HG03045 (cell line): ENCODE measurements at regions not wholly inside any gene's neighbourhood (a gene's known extent, or its start where the extent isn't known, plus 50 kb on each side); places are given as distances from the start of the nearest gene placed in this dataset.
"Not testable (repeated sequence)": the region's sequence is repeated elsewhere in the genome, so short reads cannot be mapped to it uniquely, and the experiment has no call there.

Experiments used
- ATAC-seq: cut with Tn5 transposase; IDR thresholded peaks from one replicate; pipeline ENCODE4 v1.9.1; 2021; ENCODE audit warnings: mild to moderate bottlenecking, moderate library complexity; ENCODE audit not compliant: unreplicated experiment

DNA sequence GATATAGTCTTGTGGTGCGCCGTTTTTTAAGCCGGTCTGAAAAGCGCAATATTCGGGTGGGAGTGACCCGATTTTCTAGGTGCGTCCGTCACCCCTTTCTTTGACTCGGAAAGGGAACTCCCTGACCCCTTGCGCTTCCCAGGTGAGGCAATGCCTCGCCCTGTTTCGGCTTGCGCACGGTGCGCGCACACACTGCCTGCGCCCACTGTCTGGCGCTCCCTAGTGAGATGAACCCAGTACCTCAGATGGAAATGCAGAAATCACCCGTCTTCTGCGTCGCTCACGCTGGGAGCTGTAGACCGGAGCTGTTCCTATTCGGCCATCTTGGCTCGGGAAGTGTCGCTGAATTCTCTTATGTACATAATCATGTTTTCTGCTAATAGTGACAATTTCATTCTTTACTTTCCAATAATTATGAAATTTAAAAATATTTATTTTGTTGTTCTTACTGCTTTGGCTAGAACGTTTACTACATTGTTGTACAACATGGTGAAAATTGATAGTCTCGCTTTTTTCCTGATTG, 61.2 kb upstream of the MINDY3 start:
- not testable (repeated sequence) for ATAC-seq

DNA sequence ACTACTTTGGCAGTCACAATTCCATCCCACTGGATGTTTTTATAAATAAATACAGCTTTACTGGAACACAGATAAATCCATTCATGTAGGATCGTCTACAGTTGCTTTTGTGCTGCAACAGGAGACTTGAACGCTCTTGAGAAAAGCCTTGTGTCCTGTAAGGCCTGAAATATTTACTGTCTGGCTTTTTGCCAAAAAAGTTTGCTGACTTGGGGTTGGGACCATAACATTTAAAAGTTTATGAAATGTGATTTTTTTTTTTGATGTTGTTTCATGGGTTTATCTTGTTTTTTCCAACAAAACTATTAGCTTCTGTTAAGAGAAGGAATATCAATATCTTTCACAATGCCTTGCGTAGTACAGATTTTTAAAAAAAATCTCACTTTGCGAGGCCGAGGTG, 71.1 kb upstream of the MINDY3 start:
- no peak for ATAC-seq

DNA sequence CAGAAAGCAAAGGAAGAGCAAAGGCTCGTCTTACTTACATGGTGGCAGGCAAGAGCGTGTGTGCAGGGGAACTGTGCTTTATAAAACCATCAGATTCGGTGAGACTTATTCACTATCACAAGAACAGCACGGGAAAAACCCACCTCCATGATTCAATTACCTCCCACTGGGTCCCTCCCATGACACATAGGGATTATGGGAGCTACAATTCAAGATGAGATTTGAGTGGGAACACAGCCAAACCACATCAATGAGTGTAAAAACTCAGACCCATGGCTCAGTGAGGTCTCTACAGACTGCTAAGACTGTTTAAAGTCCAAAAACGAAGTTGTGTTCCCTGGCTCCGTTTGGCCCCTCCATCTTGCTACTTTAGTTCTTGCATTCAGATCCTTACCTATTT, 79.2 kb upstream of the MINDY3 start:
- ATAC-seq, result not testable (repeated sequence)

DNA sequence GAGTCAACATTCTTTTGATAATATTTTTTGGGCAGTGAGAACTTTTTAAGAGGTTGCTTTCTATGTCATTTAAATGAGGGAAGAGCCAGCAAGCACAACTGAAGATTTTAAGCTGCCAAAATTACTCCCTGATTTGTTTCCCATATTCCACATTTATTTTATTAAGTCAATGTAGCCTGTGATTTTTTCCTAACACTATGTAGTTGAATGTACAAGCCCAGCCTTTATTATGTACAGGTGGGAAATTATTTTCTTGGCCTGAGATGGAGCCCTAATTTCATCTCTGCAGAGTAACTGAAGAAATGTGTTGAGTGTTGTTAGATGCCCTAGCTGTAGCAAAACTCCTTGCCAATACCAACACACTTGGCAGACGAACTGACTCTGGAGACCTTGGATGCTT, 83.1 kb upstream of the MINDY3 start:
- ATAC-seq, result no peak

DNA sequence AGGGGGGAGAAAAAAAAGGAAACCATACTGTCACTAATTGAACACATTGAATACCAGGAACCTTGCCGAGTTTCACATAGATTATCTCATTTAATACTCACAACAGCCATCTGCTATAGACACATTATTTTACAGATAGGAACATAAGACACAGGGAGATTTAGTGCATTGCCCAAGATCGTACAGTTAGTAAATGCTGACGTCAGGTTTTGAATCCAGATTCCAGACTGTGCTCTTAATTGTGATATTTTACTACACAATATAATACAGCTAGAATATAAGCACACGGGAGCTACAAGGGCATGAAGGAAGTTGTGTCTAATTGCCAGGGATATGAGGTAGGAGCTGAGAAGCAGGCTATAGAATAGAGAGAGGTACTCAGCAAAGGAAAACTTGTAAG, 93.9 kb upstream of the MINDY3 start:
- no peak for ATAC-seq

DNA sequence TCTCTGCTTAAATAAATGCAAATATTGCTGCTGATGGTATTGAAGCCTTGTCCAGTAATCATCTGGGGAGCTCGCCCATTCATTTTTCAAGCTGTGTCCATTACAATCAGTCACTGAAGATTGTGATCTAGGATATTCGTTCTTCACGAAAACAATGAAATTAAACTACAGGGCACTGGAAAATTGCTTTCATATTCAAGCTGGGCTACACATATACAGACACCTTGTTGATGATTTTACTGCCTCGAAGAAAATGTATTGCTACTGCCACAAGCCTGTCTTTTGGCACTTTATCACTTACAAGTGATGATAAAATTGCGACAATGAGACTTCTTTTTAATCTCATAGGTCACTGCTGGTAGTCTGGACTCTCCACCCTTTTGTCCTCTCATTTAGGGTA, 100.0 kb upstream of the MINDY3 start:
- no peak for ATAC-seq

DNA sequence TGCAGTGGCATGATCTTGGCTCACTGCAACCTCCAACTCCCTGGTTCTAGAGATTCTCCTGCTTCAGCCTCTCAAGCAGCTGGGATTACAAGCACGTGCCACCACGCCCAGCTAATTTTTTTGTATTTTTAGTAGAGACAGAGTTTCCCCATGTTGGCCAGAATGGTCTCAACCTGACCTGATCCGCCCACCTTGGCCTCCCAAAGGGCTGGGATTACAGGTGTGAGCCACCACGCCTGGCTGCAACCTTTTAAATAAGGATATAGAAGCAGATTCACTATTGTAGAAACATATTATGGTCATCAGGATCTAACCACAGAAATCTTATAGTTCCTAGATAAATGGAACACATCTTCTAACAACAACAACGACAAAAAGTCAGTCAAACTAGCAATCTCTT, 112.4 kb upstream of the MINDY3 start:
- not testable (repeated sequence) for ATAC-seq

DNA sequence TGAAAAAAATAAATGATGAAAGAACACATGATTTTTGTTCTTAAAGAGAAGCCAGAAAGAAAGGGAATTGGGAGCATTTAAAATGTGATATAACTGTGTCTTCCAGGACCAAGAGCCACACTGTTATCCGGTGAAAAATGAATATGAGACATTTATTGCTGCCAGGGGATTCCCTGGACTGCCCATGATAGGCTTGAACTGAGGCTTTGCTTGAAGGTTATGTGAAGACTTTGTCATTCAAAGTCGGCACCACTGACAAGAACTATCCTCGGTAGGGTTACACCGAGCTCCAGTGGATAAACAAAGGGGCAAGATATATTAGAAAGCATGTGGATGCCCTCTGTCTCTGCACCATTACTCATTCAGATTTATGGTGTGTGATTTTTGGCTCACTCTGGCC, 125.4 kb upstream of the MINDY3 start:
- ATAC-seq, result no peak

DNA sequence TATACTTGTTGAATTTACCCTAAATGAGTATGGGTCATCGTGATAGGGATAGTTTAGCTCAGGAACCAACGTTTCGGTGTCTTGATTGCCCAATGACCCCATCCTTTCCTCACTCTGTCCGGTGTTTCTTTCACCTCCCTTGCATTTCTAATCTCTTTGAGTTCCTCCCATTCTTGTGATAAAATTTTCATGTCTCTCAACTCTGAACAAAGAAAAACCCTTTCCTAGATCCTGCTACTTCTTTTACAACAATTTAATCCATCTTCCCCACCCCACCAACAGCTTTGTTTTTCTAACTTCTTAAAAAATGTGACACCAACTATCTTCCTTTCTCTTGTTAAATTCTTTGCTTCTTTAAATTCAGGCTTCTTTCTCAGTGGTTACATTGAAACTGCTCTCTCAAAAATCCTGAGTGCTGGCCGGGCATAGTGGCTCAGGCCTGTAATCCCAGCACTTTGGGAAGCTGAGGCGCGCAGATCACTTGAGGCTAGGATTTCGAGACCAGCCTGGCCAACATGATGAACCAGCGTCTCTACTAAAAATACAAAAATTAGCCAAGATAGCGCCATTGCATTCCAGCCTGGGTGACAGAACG, 130.3 kb upstream of the MINDY3 start:
- no peak for ATAC-seq

DNA sequence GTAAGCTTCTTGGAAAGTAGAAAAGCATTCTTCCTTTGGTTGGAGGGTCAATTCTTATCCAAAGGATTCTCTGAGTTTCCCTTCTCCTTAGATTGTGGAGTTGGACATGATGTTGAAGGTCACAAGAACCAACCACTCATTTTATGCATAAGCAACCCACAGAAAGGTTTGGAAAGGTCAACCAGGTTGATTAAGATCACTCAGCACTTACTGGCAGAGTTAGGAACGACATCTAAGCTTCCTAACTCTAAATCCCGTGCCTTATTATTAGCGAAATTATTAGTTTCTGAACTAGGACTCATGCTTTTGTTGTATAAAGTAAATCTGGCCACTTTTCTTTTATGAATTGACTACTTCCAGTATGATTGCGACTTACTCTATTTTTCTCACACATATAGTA, 137.0 kb upstream of the MINDY3 start:
- no peak for ATAC-seq

DNA sequence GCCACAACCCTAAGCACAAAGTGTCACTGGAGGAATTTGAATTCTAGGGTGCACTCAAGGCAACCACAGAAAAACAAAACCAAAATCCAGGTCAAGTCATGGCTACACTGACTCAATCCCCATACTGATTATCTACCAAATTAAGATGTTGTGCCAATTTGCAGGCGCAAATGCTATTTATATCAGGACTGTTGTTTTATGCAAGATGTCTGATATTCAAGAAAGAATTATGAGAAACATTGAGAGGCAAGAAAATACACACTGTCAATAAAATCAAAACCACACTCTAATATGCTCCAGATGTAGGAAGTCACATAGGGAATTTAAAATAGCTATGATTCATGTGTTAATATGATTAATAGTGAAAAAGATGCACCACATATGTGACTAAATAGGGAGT, 141.3 kb upstream of the MINDY3 start:
- ATAC-seq, result no peak

DNA sequence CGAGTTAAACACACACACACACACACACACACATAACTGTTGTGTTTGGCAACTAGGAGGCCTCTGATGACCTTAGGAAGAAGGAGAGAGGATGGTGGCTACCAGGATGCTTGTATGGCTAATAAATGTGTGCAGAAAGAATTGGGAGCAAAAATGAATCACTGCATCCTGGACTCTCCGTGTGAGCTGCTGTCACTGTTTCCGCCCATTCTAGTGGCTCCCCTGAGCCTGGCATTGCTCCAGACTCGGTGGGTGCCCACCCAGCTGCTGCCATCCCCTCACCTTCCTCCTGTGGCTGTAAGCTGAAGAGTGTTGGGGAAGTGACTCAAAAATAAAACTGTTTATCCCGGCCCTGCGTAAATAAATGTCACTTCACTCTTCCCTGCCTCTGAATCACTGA, 149.5 kb upstream of the MINDY3 start:
- ATAC-seq, result no peak

DNA sequence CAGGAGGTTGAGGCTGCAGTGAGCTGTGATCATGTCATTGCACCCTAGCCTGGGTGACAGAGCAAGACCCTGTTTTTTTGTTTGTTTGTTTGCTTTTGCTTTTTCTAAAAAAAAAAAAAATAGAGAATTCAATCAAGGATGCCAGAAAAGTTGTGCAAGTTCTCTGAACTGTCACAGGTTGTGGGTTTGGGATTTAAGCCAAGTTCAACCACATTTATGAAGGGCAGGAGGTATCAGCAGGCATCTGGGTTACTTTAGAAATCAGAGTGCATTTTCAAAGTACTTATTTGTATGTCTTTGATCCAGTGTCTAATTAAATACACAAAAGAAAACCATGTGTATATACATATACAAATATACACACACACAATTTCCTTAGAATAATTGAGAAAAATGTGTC, 151.2 kb upstream of the MINDY3 start:
- no peak for ATAC-seq

DNA sequence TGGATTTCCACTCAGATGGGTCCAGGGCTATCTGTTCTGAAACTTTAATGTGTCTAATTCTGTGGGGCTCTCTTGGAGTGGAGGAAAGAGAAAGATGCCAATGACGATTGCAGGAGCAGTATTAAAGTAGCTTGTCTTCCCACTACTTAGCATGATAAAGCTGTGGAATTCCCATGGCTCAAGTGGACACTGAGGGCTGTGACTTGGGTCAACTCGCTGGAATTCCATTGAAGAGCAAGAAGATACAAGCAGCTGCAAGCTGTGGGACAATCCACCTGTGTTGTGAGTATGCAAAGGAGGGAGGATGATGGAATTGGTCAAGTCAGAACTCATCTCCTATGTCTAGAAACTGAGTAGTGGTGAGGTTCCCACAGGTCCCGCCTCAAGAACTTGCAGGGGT, 154.2 kb upstream of the MINDY3 start:
- no peak for ATAC-seq

DNA sequence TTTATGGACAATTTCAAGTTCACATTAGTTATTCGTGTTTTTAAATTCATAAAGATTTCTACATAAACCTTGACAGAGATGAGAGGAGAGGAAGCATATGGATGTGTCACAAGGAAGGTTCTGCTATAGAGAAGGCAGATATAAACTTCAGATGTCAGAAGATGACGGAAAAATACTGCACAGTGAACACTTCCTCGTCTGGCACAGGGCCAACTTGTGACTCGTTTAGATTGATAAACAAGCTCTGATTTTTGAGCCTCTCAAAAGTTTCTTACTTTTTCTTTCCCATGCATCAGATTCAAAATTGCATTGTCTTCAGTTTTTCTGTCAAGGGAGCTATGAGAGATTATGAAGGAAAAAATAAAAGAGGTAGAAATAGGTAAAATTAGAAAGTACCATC, 156.4 kb upstream of the MINDY3 start:
- no peak for ATAC-seq

DNA sequence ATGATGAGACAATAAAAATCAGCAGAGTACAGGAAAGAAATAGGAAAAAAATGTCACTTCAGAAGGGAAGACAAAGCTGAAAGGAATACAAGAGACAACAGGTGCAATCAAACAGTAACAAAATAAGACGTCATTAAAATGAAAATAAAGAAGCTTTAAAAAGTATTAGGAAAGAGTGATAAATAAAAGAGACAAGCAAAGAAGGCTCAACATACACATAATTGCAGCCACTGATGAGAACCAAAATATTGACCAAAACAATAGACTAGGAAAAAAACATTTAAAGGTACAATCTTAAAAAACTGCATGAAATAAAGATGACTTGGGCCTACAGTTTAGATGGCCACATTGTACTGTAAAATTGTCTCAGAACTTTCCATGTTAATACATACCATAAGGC, 160.5 kb upstream of the MINDY3 start:
- ATAC-seq, result no peak

DNA sequence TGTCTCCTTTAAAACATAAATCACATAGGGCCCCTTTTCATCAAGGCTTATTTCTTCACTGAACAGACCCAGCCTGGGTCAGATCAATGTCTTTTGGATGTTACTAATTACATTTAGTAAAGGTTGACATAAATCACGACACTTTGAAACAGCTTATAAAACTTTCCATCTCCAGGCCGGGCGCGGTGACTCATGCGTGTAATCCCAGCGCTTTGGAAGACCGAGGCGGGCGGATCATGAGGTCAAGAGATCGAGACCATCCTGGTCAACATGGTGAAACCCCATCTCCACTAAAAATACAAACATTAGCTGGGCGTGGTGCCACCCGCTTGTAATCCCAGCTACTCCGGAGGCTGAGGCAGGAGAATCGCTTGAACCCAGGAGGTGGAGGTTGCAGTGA, 166.5 kb upstream of the MINDY3 start:
- not testable (repeated sequence) for ATAC-seq

DNA sequence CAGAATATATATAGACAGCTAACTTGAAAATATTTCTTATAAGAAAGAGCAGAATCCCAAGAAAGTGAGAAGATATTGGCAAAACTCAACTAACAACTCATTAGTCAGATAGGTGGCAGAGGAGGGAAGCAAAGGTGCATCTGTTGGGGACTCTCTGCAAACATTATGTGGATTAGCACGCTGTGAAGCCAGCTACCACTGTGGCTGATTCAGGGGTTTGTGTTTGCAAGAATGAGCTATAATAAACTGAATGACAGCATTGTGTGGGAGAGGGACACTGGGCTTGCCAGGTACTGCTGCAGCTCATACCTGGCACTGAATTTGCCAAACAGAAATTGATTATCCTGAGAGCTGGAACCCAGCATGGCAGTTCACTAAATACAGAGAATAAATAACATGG, 170.3 kb upstream of the MINDY3 start:
- ATAC-seq, result no peak

DNA sequence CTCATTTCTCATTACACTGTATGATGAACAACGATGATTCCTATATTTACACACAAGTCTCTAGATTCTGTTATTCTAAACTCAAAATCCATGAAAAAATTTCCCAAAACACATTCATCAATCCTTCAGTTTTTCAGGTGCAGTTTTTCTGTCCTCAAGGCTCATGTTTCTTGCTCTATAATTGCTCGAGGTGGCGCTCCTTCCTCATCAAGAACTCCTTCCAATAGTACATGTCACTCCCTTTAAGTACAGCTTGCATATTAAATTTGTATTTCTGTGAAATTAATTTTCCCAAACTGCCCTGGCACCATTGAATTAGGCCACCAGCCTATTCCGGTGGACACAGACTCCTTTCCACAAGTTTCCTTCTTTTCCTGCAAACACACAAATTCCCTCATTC, 188.7 kb upstream of the MINDY3 start:
- no peak for ATAC-seq

DNA sequence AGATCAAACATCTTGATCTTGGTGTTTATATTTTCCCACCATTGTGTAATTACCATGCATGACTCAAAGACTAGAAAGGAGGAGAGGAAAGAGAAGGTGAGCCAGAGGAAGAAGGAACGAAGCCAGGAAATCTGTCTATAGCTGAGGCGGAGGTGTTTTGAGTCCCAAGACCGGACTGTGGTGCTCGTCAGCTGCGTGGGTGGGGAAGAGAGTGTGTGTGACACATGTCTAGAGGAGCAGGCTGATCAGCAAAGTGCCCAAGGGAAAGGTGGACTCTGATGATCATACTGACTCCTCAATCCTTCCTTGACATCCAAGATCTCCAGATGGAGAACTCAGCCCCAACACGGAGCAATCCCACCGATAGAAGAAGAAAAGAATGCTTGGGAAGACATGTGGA, 189.5 kb upstream of the MINDY3 start:
- no peak for ATAC-seq

DNA sequence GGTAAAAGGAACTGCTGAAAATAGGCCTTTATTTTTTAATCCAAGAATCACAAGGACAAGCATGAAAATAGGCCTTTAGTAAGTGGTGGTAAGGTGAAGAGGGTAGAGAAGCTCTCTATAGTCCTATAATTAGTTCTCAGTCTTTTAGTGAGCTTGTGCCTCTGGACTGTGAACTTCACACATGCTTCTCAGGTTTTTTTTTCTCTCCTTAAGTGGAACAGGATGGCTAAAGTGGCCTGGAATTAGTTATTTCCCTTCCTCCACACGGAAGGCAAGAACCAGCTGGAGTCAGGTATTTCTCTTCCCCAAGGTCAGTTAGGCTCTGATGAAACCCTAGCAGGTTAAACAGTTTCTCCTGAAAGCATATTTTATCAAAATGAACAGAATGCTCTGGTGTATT, 203.0 kb upstream of the MINDY3 start:
- no peak for ATAC-seq

DNA sequence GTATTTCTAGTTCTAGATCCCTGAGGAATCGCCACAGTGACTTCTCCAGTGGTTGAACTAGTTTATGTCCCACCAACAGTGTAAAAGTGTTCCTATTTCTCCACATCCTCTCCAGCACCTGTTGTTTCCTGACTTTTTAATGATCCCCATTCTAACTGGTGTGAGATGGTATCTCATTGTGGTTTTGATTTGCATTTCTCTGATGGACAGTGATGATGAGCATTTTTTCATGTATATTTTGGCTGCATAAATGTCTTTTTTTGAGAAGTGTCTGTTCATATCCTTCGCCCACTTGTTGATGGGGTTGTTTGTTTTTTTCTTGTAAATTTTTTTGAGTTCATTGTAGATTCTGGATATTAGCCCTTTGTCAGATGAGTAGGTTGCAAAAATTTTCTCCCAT, 223.2 kb upstream of the MINDY3 start:
- not testable (repeated sequence) for ATAC-seq

DNA sequence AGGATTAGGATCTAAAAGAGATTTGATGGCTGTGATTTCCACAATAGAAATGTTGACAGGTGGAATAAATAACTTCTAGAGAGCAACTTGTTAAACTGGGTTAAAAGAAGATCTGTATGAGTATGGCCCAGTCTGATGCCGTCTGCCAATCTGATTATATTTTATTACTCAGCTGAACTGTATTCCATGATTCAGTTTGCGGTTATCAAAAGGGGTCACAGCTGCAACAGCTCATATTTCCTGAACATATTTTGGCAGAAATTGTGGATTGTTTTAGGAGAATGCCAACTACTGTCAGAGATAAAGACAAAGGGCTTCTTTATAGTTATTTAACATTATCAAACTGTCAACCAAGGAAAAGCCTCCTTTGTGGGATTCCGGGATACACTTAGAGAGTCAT, 244.8 kb upstream of the MINDY3 start:
- ATAC-seq, result no peak
